A673 (cell line): ENCODE measurements at regions not wholly inside any gene's neighbourhood (a gene's known extent, or its start where the extent isn't known, plus 50 kb on each side); places are given as distances from the start of the nearest gene placed in this dataset.

Experiments used
- BruUV-seq: library from RNA; stranded (reverse); fragments of 400-500 nt; replicated peaks from 2 replicates; lab custom pipeline; 2021; lab: Mats Ljungman, UMichigan
- CTCF ChIA-PET: fragments of 300-600 bp; sonication (Branson Sonifier 250); formaldehyde crosslinking; loops from one replicate; lab custom pipeline; 2022; ENCODE audit warnings: antibody characterized with exemption; lab: Charles Lee
- POLR2A ChIA-PET: fragments of 300-600 bp; sonication (Branson Sonifier 250); formaldehyde crosslinking; loops from one replicate; lab custom pipeline; 2022; ENCODE audit warnings: antibody characterized with exemption; ENCODE audit not compliant: low non-redundant PET; lab: Charles Lee
- DNase-seq: peaks from one replicate; pipeline ENCODE4 v3.0.0-alpha.2; 2015; ENCODE audit warnings: low spot score
- H3K27ac ChIP-seq: fragments of 200-600 bp; sonication (generic); 2 replicates; pipeline ENCODE4 v1.5.1; 2016; ENCODE audit warnings: mixed run types, low read depth, mild to moderate bottlenecking, mixed read lengths, antibody characterized with exemption, low read length; ENCODE audit not compliant: poor library complexity, severe bottlenecking
- H3K27me3 ChIP-seq: fragments of 200-600 bp; sonication (generic); replicated peaks from 2 replicates; pipeline ENCODE4 v1.6.1; 2017; ENCODE audit warnings: mixed run types, low read depth, mild to moderate bottlenecking, mixed read lengths, antibody characterized with exemption, low read length; ENCODE audit not compliant: insufficient read depth, poor library complexity
- H3K36me3 ChIP-seq: fragments of 200-600 bp; sonication (generic); 2 replicates; pipeline ENCODE4 v1.6.1; 2016; ENCODE audit warnings: mixed run types, mild to moderate bottlenecking, mixed read lengths, antibody characterized with exemption, low read length; ENCODE audit not compliant: insufficient read depth, poor library complexity, severe bottlenecking
- H3K4me1 ChIP-seq: fragments of 200-600 bp; sonication (generic); 2 replicates; pipeline ENCODE4 v1.6.1; 2017; ENCODE audit warnings: mixed run types, mild to moderate bottlenecking, mixed read lengths, antibody characterized with exemption, low read length; ENCODE audit not compliant: insufficient read depth, poor library complexity, severe bottlenecking
- H3K4me3 ChIP-seq: fragments of 200-600 bp; sonication (generic); 2 replicates; pipeline ENCODE4 v1.5.1; 2016; ENCODE audit warnings: low read depth, mixed run types, mild to moderate bottlenecking, mixed read lengths, low read length; ENCODE audit not compliant: poor library complexity, severe bottlenecking
- H3K9me3 ChIP-seq: fragments of 200-600 bp; sonication (generic); 2 replicates; pipeline ENCODE4 v1.6.1; 2016; ENCODE audit warnings: mixed run types, low read depth, mild to moderate bottlenecking, mixed read lengths, antibody characterized with exemption, low read length; ENCODE audit not compliant: poor library complexity, severe bottlenecking
- EZH2 ChIP-seq: fragments of 200-600 bp; sonication (generic); IDR thresholded peaks from 2 replicates; pipeline ENCODE4 v1.6.1; 2017; ENCODE audit warnings: borderline replicate concordance, low read depth, mild to moderate bottlenecking, mixed read lengths, antibody characterized with exemption, low read length; ENCODE audit not compliant: poor library complexity, severe bottlenecking
- intact Hi-C: fragments of 100-400 bp; cut with micrococcal nuclease; formaldehyde crosslinking; loops from one replicate; pipeline ENCODE4 v1.10.0; 2022; ENCODE audit not compliant: unreplicated experiment
- TF ChIP-seq, protein P1 (sequence below): fragments of 300-800, 200-600 bp; sonication (generic); conservative IDR thresholded peaks from 2 replicates; pipeline ENCODE4 v1.5.1; 2017; ENCODE audit warnings: low read depth, mild to moderate bottlenecking, antibody characterized with exemption, low read length, moderate library complexity, mixed read lengths

DNA sequence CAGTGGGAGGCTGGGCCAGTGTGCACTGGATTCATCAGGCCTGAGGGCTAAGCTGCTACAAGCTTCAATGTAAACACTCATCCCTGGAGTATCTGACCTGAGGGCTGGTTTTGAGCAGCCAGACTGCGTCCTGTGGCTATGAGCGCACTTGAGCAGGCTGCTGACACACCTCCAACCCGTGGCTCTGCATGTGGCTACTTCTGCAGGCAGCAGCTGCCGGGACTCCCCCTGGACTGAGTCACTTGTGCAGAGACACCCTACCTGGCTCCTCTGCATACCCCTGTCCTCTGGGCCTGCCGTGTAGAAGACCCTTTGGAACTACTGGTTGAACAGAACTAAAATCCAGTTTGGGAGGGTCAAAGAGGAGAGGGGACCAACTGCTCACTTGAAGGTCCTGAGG is 172.0 kb downstream of the SCP2D1 start:
- ChIA-PET POLR2A (no interaction called here), CTCF (no interaction called here)
- no peaks in the 10 kb centered on the region for H3K27me3 ChIP-seq
- no TSS peak for BruUV-seq
- no peaks in the 10 kb centered on the region for H3K4me1 ChIP-seq
- no peaks in the 10 kb centered on the region for H3K36me3 ChIP-seq
- H3K4me3 ChIP-seq: no peak overlapping the region
- H3K27ac ChIP-seq: no peak overlapping the region
- DNase-seq: no peak
- H3K9me3 ChIP-seq: no peaks in the 10 kb centered on the region
- intact Hi-C loops: no loop called here
- TF ChIP-seq EZH2: no peak
- TF ChIP-seq, protein P1, sequence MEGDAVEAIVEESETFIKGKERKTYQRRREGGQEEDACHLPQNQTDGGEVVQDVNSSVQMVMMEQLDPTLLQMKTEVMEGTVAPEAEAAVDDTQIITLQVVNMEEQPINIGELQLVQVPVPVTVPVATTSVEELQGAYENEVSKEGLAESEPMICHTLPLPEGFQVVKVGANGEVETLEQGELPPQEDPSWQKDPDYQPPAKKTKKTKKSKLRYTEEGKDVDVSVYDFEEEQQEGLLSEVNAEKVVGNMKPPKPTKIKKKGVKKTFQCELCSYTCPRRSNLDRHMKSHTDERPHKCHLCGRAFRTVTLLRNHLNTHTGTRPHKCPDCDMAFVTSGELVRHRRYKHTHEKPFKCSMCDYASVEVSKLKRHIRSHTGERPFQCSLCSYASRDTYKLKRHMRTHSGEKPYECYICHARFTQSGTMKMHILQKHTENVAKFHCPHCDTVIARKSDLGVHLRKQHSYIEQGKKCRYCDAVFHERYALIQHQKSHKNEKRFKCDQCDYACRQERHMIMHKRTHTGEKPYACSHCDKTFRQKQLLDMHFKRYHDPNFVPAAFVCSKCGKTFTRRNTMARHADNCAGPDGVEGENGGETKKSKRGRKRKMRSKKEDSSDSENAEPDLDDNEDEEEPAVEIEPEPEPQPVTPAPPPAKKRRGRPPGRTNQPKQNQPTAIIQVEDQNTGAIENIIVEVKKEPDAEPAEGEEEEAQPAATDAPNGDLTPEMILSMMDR: no peak

- H3K4me1 ChIP-seq: no peaks in the 10 kb centered on the region
- ChIA-PET POLR2A (no interaction called here), CTCF (no interaction called here)
- no TSS peak for BruUV-seq
- H3K36me3 ChIP-seq: no peaks in the 10 kb centered on the region
- TF ChIP-seq EZH2: no peak
- TF ChIP-seq, protein P1: no peak
- no peaks in the 10 kb centered on the region for H3K27me3 ChIP-seq
- no peak for DNase-seq
- H3K27ac ChIP-seq: no peak overlapping the region
- no peak overlapping the region for H3K4me3 ChIP-seq
- H3K9me3 ChIP-seq: no peaks in the 10 kb centered on the region
- intact Hi-C loops: no loop called here
Observed at GRCh38 chr20:18986146-18986830, 172.7 kb downstream of the SCP2D1 start.

GRCh38 chr20:18986895-18987580 is 173.5 kb downstream of the SCP2D1 start:
- no peaks in the 10 kb centered on the region for H3K4me1 ChIP-seq
- no peaks in the 10 kb centered on the region for H3K9me3 ChIP-seq
- BruUV-seq: no TSS peak
- no peak for DNase-seq
- intact Hi-C loops: no loop called here
- CTCF ChIA-PET: no interaction called here
- no peak overlapping the region for H3K27ac ChIP-seq
- H3K27me3 ChIP-seq: no peaks in the 10 kb centered on the region
- no peaks in the 10 kb centered on the region for H3K36me3 ChIP-seq
- no peak for TF ChIP-seq EZH2
- TF ChIP-seq, protein P1: no peak
- no peak overlapping the region for H3K4me3 ChIP-seq
- POLR2A ChIA-PET: no interaction called here
